Liver (tissue), 3 donors: ENCODE measurements at regions not wholly inside any gene's neighbourhood (a gene's known extent, or its start where the extent isn't known, plus 50 kb on each side); places are given as distances from the start of the nearest gene placed in this dataset.

ENCODE experiments used
- CTCF ChIP-seq: fragments of 150-350 bp; IDR thresholded peaks from 2 replicates; pipeline ENCODE4 v1.5.1; 2017; ENCODE audit warnings: improper control_type of control experiment, low read depth, low read length; ENCODE audit not compliant: missing input control
- HNF4G ChIP-seq: IDR thresholded peaks from 2 replicates; pipeline ENCODE4 v1.6.1; 2016; ENCODE audit warnings: antibody characterized with exemption
- JUND ChIP-seq, 2 donors: IDR thresholded peaks; 2 replicates each; pipeline ENCODE4 v1.6.1; 2016; ENCODE audit warnings: antibody characterized with exemption in 2 of 2
- NR2F2 ChIP-seq: IDR thresholded peaks from 2 replicates; pipeline ENCODE4 v1.6.1; 2016; ENCODE audit warnings: antibody characterized with exemption
- RAD21 ChIP-seq, 2 donors: IDR thresholded peaks; 2 replicates each; pipeline ENCODE4 v1.6.1; 2016; ENCODE audit warnings: antibody characterized with exemption in 2 of 2, mild to moderate bottlenecking in 2 of 2
- TAF1 ChIP-seq: conservative IDR thresholded peaks from 2 replicates; pipeline ENCODE4 v1.6.1; 2016; ENCODE audit warnings: antibody characterized with exemption, mild to moderate bottlenecking
- ZBTB33 ChIP-seq: IDR thresholded peaks from 2 replicates; pipeline ENCODE4 v1.6.1; 2016; ENCODE audit warnings: antibody characterized with exemption
- donor health status: healthy.
- donor health status: healthy.

GRCh38 chr13:53520132-53520531 is 491.5 kb downstream of the OLFM4 start:
- TF ChIP-seq ZBTB33, result no peak
- TF ChIP-seq CTCF, result no peak
- no peak for TF ChIP-seq TAF1
- TF ChIP-seq JUND (IDR thresholded peaks at IDR 0.05), result no peak
- TF ChIP-seq NR2F2, result no peak
- TF ChIP-seq HNF4G, result no peak
- TF ChIP-seq RAD21 (IDR thresholded peaks at IDR 0.05), result no peak
